ENCODE measurements at regions not wholly inside any gene's neighbourhood (a gene's known extent, or its start where the extent isn't known, plus 50 kb on each side); places are given as distances from the start of the nearest gene placed in this dataset.
A peak's percentile ranks its signal among the peaks of the same experiment; 100 is the strongest.

- DNase-seq = peak in 1 of 2 donors; percentile 29
- no peak for TF ChIP-seq EP300 (IDR thresholded peaks at IDR 0.05)
- H3K4me3 ChIP-seq = no peak overlapping the region
- H3K4me1 ChIP-seq = no peaks in the 10 kb centered on the region
- no peaks in the 10 kb centered on the region for H3K36me3 ChIP-seq
- intact Hi-C loops (cut with DNase I; ENCODE audit: low total_unique reads) = no loop called here
- H3K9me3 ChIP-seq = no peaks in the 10 kb centered on the region
- WGBS, 5 donors = 52 to 84% (median 74%) methylated on average over 3 of the region's 3 CpGs
- no peak overlapping the region for H3K27ac ChIP-seq
- H3K27me3 ChIP-seq = no peaks in the 10 kb centered on the region
Measured at GRCh38 chr16:52963212-52963854, 89.4 kb downstream of the CHD9NB start.

GRCh38 chr16:52958951-52959350 is 93.7 kb downstream of the CHD9NB start:
- Histone ChIP-seq H3K36me3 (no peaks in the 10 kb centered on the region), H3K4me3 (no peak overlapping the region), H3K27ac (no peak overlapping the region), H3K9me3 (no peaks in the 10 kb centered on the region), H3K27me3 (no peaks in the 10 kb centered on the region), H3K4me1 (peaks cover 0 to under 1% (median 0%) of the 10 kb centered on the region in 4 donors)
- TF ChIP-seq EP300 (IDR thresholded peaks at IDR 0.05) (no peak), POLR2AphosphoS5 (IDR thresholded peaks at IDR 0.05) (no peak), POLR2A (IDR thresholded peaks at IDR 0.05) (no peak), CTCF (IDR thresholded peaks at IDR 0.05) (no peak)
- WGBS, 5 donors = 93 to 100% (median 100%) methylated on average over 1 of the region's 1 CpG
- intact Hi-C loops (cut with DNase I; ENCODE audit: low total_unique reads) = no loop called here
- DNase-seq = no peak

DNA sequence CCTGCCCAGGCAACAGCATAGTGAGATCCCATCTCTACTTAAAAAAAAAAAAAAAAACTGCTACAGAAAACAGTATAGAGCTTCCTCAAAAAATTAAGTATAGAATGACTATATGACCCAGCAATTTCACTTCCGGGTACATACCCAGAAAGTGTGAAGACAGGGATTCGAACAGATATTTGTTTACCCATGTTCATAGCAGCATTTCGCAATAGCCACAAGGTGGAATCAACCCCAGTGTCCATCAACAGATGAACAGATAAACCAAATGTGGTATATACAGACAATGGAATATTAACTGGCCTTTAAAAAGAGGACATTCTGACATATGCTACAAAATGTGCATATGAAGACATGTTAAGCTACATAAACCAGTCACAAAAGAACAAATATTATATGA is 95.5 kb downstream of the CHD9NB start:
- TF ChIP-seq CTCF (IDR thresholded peaks at IDR 0.05) (no peak), POLR2AphosphoS5 (IDR thresholded peaks at IDR 0.05) (no peak), POLR2A (IDR thresholded peaks at IDR 0.05) (no peak), EP300 (IDR thresholded peaks at IDR 0.05) (no peak)
- DNase-seq = no peak
- Histone ChIP-seq H3K9me3 (no peaks in the 10 kb centered on the region), H3K4me1 (peaks cover 0 to 15% (median 2%) of the 10 kb centered on the region in 4 donors), H3K4me3 (no peak overlapping the region), H3K36me3 (no peaks in the 10 kb centered on the region), H3K27me3 (no peaks in the 10 kb centered on the region), H3K27ac (no peak overlapping the region)
- WGBS, 5 donors = 85 to 92% (median 91%) methylated on average over 3 of the region's 3 CpGs
- intact Hi-C loops (cut with DNase I; ENCODE audit: low total_unique reads) = no loop called here

DNA sequence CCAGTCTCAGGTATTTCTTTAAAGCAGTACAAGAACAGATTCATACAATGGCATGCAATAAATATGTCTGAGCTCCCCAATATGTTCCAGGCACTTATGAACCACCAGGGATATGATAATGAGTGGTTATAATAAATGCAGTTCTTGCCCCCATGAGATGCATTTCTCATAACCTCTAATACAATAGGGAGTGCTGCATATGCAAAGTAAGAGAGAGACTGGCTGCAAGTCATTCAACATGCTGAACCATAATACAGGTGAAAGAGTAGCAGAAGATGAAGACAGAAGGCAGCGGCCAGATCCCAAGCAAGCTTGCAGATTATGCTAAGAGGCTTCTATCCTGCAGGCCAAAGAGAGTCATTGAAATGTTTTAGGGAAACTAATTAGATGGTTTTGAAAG is 96.7 kb downstream of the CHD9NB start:
- no peak for TF ChIP-seq EP300 (IDR thresholded peaks at IDR 0.05)
- TF ChIP-seq CTCF (IDR thresholded peaks at IDR 0.05) = no peak
- TF ChIP-seq POLR2AphosphoS5 (IDR thresholded peaks at IDR 0.05) = no peak
- no peak for TF ChIP-seq POLR2A (IDR thresholded peaks at IDR 0.05)
- 91 to 96% (median 95%) methylated on average over 1 of the region's 1 CpG for WGBS, 5 donors
- no peak for DNase-seq

DNA sequence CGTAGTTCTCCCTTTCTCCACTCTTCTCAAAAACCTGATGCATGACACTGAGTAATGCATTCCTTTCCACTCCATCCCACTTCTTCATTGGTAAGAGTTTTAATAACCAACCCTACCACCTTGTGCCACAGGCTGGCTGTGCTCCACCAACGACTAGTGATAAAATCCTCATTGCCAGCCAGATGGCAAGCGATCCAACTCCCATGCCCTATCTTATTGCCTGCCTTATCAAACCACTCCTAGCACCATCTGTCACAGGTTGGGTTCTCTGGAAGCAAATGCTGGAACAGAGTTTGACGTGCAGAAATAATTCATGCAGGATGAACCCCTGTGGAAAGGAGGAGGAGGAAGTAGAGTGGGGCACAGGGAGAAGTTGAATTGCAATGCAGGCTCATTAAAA is 99.5 kb downstream of the CHD9NB start:
- DNase-seq = peak in 1 of 2 donors; percentile 87
- H3K4me3 ChIP-seq = no peak overlapping the region
- peaks cover 0 to 15% (median 2%) of the 10 kb centered on the region in 4 donors for H3K4me1 ChIP-seq
- WGBS, 5 donors = 24 to 52% (median 40%) methylated on average over 4 of the region's 4 CpGs
- no peaks in the 10 kb centered on the region for H3K9me3 ChIP-seq
- intact Hi-C loops (cut with DNase I; ENCODE audit: low total_unique reads) = no loop called here
- no peaks in the 10 kb centered on the region for H3K36me3 ChIP-seq
- peak in 2 of 3 donors; percentile 75 to 78 for TF ChIP-seq POLR2AphosphoS5 (IDR thresholded peaks at IDR 0.05)
- no peak for TF ChIP-seq POLR2A (IDR thresholded peaks at IDR 0.05)
- no peak for TF ChIP-seq CTCF (IDR thresholded peaks at IDR 0.05)
- H3K27me3 ChIP-seq = no peaks in the 10 kb centered on the region
- peak overlapping the region in 1 of 5 donors; percentile 36 for H3K27ac ChIP-seq

More for the DNA sequence above, 96.7 kb downstream of the CHD9NB start:
- H3K4me3 ChIP-seq = no peak overlapping the region
- H3K36me3 ChIP-seq = no peaks in the 10 kb centered on the region
- no peak overlapping the region for H3K27ac ChIP-seq
- no peaks in the 10 kb centered on the region for H3K27me3 ChIP-seq
- intact Hi-C loops (cut with DNase I; ENCODE audit: low total_unique reads) = no loop called here
- peaks cover 0 to 15% (median 2%) of the 10 kb centered on the region in 4 donors for H3K4me1 ChIP-seq
- no peaks in the 10 kb centered on the region for H3K9me3 ChIP-seq

Measured in stomach (tissue), 8 donors.